SK-N-SH treated with all-trans-retinoic acid at 6 μM for 48 hours (cell line): ENCODE measurements at regions not wholly inside any gene's neighbourhood (a gene's known extent, or its start where the extent isn't known, plus 50 kb on each side); places are given as distances from the start of the nearest gene placed in this dataset.

ENCODE experiments used
- ATAC-seq: fragments of 200-7000 bp; cut with Tn5 transposase; 3 replicates; pipeline ENCODE4 v1.9.1; 2020; ENCODE audit warnings: mild to moderate bottlenecking, moderate library complexity
- ARNTL ChIP-seq: fragments of 450-650 bp; formaldehyde crosslinking; IDR thresholded peaks from 2 replicates; pipeline ENCODE4 v1.5.0; 2020; ENCODE audit warnings: low read depth, mild to moderate bottlenecking, moderate library complexity, borderline replicate concordance
- BACH2 ChIP-seq: fragments of 250-450 bp; sonication (Bioruptor Pico); IDR thresholded peaks from 2 replicates; pipeline ENCODE4 v1.9.0; 2021; ENCODE audit warnings: mild to moderate bottlenecking, borderline replicate concordance
- CREB5 ChIP-seq: fragments of 250-450 bp; sonication (Bioruptor Pico); IDR thresholded peaks from 2 replicates; pipeline ENCODE4 v1.5.1; 2020; ENCODE audit warnings: low read depth, mild to moderate bottlenecking, moderate library complexity
- CSDC2 ChIP-seq: fragments of 250-450 bp; sonication (Bioruptor Pico); IDR thresholded peaks from 2 replicates; pipeline ENCODE4 v1.5.0; 2020; ENCODE audit warnings: mild to moderate bottlenecking, moderate library complexity
- ESRRG ChIP-seq: fragments of 250-450 bp; sonication (Bioruptor Pico); IDR thresholded peaks from 2 replicates; pipeline ENCODE4 v1.6.1; 2021; ENCODE audit warnings: mild to moderate bottlenecking
- GLIS3 ChIP-seq: fragments of 250-450 bp; sonication (Bioruptor Pico); IDR thresholded peaks from 2 replicates; pipeline ENCODE4 v1.5.0; 2020; ENCODE audit warnings: mild to moderate bottlenecking, moderate library complexity
- ISL1 ChIP-seq: fragments of 250-450 bp; sonication (Bioruptor Pico); IDR thresholded peaks from 2 replicates; pipeline ENCODE4 v2.1.2; 2022; ENCODE audit warnings: mild to moderate bottlenecking, moderate library complexity
- OSR1 ChIP-seq: fragments of 250-450 bp; sonication (Bioruptor Pico); IDR thresholded peaks from 2 replicates; pipeline ENCODE4 v1.8.0; 2022; ENCODE audit warnings: moderate library complexity, mild to moderate bottlenecking, inconsistent platforms
- PPARA ChIP-seq: fragments of 250-450 bp; sonication (Bioruptor Pico); IDR thresholded peaks from 2 replicates; pipeline ENCODE4 v1.5.0; 2020; ENCODE audit warnings: mild to moderate bottlenecking, borderline replicate concordance
- SNAI2 ChIP-seq: fragments of 250-450 bp; sonication (Bioruptor Pico); IDR thresholded peaks from 2 replicates; pipeline ENCODE4 v1.5.0; 2020; ENCODE audit warnings: mild to moderate bottlenecking, moderate library complexity
- TCF4 ChIP-seq: fragments of 250-450 bp; sonication (Bioruptor Pico); IDR thresholded peaks from 2 replicates; pipeline ENCODE4 v1.8.0; 2021; ENCODE audit warnings: mild to moderate bottlenecking, moderate library complexity, borderline replicate concordance
- TOX ChIP-seq: fragments of 250-450 bp; sonication (Bioruptor Pico); IDR thresholded peaks from 2 replicates; pipeline ENCODE4 v1.8.0; 2021; ENCODE audit warnings: mild to moderate bottlenecking, moderate library complexity, borderline replicate concordance
- ZC3H10 ChIP-seq: fragments of 250-450 bp; sonication (Bioruptor Pico); IDR thresholded peaks from 2 replicates; pipeline ENCODE4 v1.5.1; 2021; ENCODE audit warnings: mild to moderate bottlenecking, moderate library complexity
- ZFP3 ChIP-seq: fragments of 250-450 bp; sonication (Bioruptor Pico); IDR thresholded peaks from 2 replicates; pipeline ENCODE4 v1.5.0; 2020; ENCODE audit warnings: mild to moderate bottlenecking, moderate library complexity
- ZFP30 ChIP-seq: fragments of 450-650 bp; formaldehyde crosslinking; IDR thresholded peaks from 2 replicates; pipeline ENCODE4 v1.5.0; 2022; ENCODE audit warnings: mild to moderate bottlenecking, moderate library complexity
- ZNF70 ChIP-seq: fragments of 450-650 bp; formaldehyde crosslinking; IDR thresholded peaks from 2 replicates; pipeline ENCODE4 v1.5.0; 2020; ENCODE audit warnings: mild to moderate bottlenecking, moderate library complexity
- ZNF8 ChIP-seq: fragments of 450-650 bp; formaldehyde crosslinking; IDR thresholded peaks from 2 replicates; pipeline ENCODE4 v1.5.0; 2020; ENCODE audit warnings: mild to moderate bottlenecking, moderate library complexity
- TF ChIP-seq, protein P1 (sequence below): fragments of 250-450 bp; sonication (Bioruptor Pico); IDR thresholded peaks from 2 replicates; pipeline ENCODE4 v1.5.0; 2020; ENCODE audit warnings: mild to moderate bottlenecking, moderate library complexity
- TF ChIP-seq, protein P2 (sequence below): fragments of 250-450 bp; sonication (Bioruptor Pico); IDR thresholded peaks from 2 replicates; pipeline ENCODE4 v1.5.1; 2021; ENCODE audit warnings: mild to moderate bottlenecking, moderate library complexity
- TF ChIP-seq, protein P3 (sequence below): fragments of 250-450 bp; sonication (Bioruptor Pico); IDR thresholded peaks from 2 replicates; pipeline ENCODE4 v1.8.0; 2020; ENCODE audit warnings: mild to moderate bottlenecking, moderate library complexity, borderline replicate concordance

DNA sequence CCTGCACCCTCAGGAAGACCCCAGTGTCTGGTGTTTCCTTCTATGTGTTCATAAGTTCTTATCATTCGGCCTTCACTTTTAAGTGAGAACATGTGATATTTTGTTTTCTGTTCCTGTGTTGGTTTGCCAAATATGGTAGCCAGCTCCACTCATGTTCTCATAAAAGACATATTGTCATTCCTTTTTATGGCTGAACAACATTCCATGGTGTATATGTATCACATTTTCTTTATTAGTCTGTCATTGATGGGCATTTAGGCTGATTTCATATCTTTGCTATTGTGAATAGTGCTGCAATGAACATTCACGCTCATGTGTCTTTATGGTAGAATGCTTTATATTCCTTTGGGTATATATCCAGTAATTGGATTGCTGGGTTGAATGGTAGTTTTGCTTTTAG is 645.1 kb downstream of the SLC16A7 start (continued):
- no peak for TF ChIP-seq PPARA (CRISPR knock-in tag)
- no peak for TF ChIP-seq SNAI2 (CRISPR knock-in tag)
- no peak for TF ChIP-seq TCF4
- no peak for TF ChIP-seq ZNF8 (CRISPR knock-in tag)
- no peak for TF ChIP-seq ZNF70

DNA sequence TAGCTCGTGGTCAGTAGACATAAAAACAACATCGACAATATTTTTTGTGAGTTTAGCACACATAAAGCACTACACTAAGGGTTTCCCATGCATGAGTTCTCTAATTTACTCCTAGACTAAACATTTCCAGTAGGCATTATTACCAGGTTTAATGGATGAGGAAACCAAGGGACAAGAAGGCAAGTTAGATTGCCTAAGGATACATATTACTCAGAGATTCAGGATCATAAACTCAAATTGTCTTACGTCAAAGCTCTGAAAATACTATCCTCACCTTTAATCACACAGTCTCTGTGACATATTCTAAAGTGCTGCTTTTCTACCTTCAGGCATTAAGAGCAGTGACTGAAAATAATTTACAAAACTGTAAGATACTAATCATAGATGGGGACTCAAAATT is 655.3 kb downstream of the SLC16A7 start:
- TF ChIP-seq SNAI2 (CRISPR knock-in tag) (no peak), PPARA (CRISPR knock-in tag) (no peak), TOX (CRISPR knock-in tag) (no peak), ZFP30 (no peak), BACH2 (CRISPR knock-in tag) (no peak), ESRRG (no peak), ARNTL (no peak), ZNF8 (CRISPR knock-in tag) (no peak), ZFP3 (CRISPR knock-in tag) (no peak), CREB5 (CRISPR knock-in tag) (no peak), ISL1 (CRISPR knock-in tag) (no peak), TCF4 (no peak)
- TF ChIP-seq, protein P1, sequence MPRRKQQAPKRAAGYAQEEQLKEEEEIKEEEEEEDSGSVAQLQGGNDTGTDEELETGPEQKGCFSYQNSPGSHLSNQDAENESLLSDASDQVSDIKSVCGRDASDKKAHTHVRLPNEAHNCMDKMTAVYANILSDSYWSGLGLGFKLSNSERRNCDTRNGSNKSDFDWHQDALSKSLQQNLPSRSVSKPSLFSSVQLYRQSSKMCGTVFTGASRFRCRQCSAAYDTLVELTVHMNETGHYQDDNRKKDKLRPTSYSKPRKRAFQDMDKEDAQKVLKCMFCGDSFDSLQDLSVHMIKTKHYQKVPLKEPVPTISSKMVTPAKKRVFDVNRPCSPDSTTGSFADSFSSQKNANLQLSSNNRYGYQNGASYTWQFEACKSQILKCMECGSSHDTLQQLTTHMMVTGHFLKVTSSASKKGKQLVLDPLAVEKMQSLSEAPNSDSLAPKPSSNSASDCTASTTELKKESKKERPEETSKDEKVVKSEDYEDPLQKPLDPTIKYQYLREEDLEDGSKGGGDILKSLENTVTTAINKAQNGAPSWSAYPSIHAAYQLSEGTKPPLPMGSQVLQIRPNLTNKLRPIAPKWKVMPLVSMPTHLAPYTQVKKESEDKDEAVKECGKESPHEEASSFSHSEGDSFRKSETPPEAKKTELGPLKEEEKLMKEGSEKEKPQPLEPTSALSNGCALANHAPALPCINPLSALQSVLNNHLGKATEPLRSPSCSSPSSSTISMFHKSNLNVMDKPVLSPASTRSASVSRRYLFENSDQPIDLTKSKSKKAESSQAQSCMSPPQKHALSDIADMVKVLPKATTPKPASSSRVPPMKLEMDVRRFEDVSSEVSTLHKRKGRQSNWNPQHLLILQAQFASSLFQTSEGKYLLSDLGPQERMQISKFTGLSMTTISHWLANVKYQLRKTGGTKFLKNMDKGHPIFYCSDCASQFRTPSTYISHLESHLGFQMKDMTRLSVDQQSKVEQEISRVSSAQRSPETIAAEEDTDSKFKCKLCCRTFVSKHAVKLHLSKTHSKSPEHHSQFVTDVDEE (CRISPR knock-in tag), result no peak
- TF ChIP-seq, protein P2, sequence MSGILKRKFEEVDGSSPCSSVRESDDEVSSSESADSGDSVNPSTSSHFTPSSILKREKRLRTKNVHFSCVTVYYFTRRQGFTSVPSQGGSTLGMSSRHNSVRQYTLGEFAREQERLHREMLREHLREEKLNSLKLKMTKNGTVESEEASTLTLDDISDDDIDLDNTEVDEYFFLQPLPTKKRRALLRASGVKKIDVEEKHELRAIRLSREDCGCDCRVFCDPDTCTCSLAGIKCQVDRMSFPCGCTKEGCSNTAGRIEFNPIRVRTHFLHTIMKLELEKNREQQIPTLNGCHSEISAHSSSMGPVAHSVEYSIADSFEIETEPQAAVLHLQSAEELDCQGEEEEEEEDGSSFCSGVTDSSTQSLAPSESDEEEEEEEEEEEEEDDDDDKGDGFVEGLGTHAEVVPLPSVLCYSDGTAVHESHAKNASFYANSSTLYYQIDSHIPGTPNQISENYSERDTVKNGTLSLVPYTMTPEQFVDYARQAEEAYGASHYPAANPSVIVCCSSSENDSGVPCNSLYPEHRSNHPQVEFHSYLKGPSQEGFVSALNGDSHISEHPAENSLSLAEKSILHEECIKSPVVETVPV (CRISPR knock-in tag), result no peak
- ATAC-seq, result no peak

GRCh38 chr12:60252359-60253096 is 656.7 kb downstream of the SLC16A7 start:
- no peak for ATAC-seq

DNA sequence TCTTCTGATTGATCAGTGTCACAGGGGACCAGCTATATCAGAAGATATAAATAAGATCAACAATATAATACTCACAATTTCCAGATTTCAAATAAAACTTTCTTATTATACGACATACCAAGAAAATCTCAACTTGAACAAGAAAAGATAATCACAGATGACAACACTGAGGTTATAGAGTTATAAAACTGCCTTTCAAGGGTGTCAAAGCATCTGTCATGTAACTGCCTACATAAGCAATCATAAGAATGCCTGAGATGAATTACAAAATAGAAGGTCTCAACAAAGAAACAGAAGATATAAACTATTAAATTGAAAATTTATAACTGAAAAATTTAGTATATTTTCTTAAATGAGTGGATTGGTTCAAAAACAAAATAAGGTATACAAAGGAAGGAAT is 659.2 kb downstream of the SLC16A7 start:
- TF ChIP-seq CREB5 (CRISPR knock-in tag), result no peak
- no peak for TF ChIP-seq CSDC2 (CRISPR knock-in tag)
- TF ChIP-seq SNAI2 (CRISPR knock-in tag), result no peak
- no peak for TF ChIP-seq TCF4
- TF ChIP-seq ZFP3 (CRISPR knock-in tag), result no peak
- TF ChIP-seq OSR1, result no peak
- no peak for TF ChIP-seq PPARA (CRISPR knock-in tag)
- no peak for TF ChIP-seq TOX (CRISPR knock-in tag)
- no peak for ATAC-seq

More at GRCh38 chr12:60252359-60253096, 656.7 kb downstream of the SLC16A7 start:
- TF ChIP-seq, protein P3, sequence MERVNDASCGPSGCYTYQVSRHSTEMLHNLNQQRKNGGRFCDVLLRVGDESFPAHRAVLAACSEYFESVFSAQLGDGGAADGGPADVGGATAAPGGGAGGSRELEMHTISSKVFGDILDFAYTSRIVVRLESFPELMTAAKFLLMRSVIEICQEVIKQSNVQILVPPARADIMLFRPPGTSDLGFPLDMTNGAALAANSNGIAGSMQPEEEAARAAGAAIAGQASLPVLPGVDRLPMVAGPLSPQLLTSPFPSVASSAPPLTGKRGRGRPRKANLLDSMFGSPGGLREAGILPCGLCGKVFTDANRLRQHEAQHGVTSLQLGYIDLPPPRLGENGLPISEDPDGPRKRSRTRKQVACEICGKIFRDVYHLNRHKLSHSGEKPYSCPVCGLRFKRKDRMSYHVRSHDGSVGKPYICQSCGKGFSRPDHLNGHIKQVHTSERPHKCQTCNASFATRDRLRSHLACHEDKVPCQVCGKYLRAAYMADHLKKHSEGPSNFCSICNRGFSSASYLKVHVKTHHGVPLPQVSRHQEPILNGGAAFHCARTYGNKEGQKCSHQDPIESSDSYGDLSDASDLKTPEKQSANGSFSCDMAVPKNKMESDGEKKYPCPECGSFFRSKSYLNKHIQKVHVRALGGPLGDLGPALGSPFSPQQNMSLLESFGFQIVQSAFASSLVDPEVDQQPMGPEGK (CRISPR knock-in tag), result no peak
- TF ChIP-seq GLIS3 (CRISPR knock-in tag) (no peak), SNAI2 (CRISPR knock-in tag) (no peak), ZC3H10 (CRISPR knock-in tag) (no peak), ZNF70 (no peak)
